Mucosa of descending colon (tissue), 3 donors: ENCODE measurements at regions not wholly inside any gene's neighbourhood (a gene's known extent, or its start where the extent isn't known, plus 50 kb on each side); places are given as distances from the start of the nearest gene placed in this dataset.
A peak's percentile ranks its signal among the peaks of the same experiment; 100 is the strongest.

Experiments used
- ATAC-seq: fragments of 200-7000 bp; cut with Tn5 transposase; one replicate; pipeline ENCODE4 v1.9.1; 2020; ENCODE audit warnings: mild to moderate bottlenecking, moderate library complexity
- DNase-seq, 3 donors: peaks; one replicate each; pipeline ENCODE4 v3.0.0-alpha.2; 2020
- H3K36me3 ChIP-seq: fragments of 200-600 bp; one replicate; pipeline ENCODE4 v1.8.0; 2021; ENCODE audit warnings: low read depth, mild to moderate bottlenecking
- H3K4me1 ChIP-seq: fragments of 200-600 bp; one replicate; pipeline ENCODE4 v1.8.0; 2021; ENCODE audit warnings: low read depth, mild to moderate bottlenecking
- H3K4me3 ChIP-seq: fragments of 200-600 bp; one replicate; pipeline ENCODE4 v1.8.0; 2021; ENCODE audit warnings: mild to moderate bottlenecking
- H3K9me3 ChIP-seq: fragments of 200-600 bp; one replicate; pipeline ENCODE4 v1.8.0; 2021; ENCODE audit warnings: mild to moderate bottlenecking
- CTCF ChIP-seq: fragments of 200-600 bp; IDR thresholded peaks from one replicate; pipeline ENCODE4 v1.8.0; 2022; ENCODE audit warnings: antibody characterized with exemption, mild to moderate bottlenecking
- intact Hi-C, 2 donors: fragments of 100-400 bp; cut with DNase I in 1 of 2; cut with micrococcal nuclease in 1 of 2; formaldehyde crosslinking; loops; one replicate each; pipeline versions ENCODE4 v1.11.0 to v1.11.1; 2022; cut with DNase I, micrococcal nuclease
- donor health status: DM: no; HTN: no; CAD: no; lungs with moderate emphysema.
- donor health status: DM: no; HTN: no; CAD: no.
- donor health status: DM: no; HTN: yes; CAD: no.

GRCh38 chr2:138132108-138132507, 167.8 kb downstream of the HNMT start:
- no peaks in the 10 kb centered on the region for H3K36me3 ChIP-seq
- no peak for DNase-seq
- H3K4me1 ChIP-seq, result no peaks in the 10 kb centered on the region
- TF ChIP-seq CTCF, result no peak
- intact Hi-C loops, result no loop called here
- no peaks in the 10 kb centered on the region for H3K9me3 ChIP-seq
- H3K4me3 ChIP-seq, result no peak overlapping the region
- ATAC-seq, result no peak

GRCh38 chr2:138137949-138138348, 173.7 kb downstream of the HNMT start:
- peaks cover 3% of the 10 kb centered on the region for H3K9me3 ChIP-seq
- no peak for TF ChIP-seq CTCF
- H3K4me3 ChIP-seq, result no peak overlapping the region
- intact Hi-C loops, result no loop called here
- DNase-seq, result no peak
- peak; percentile 23 for ATAC-seq
- H3K36me3 ChIP-seq, result no peaks in the 10 kb centered on the region
- no peaks in the 10 kb centered on the region for H3K4me1 ChIP-seq

GRCh38 chr2:138147796-138148195, 183.5 kb downstream of the HNMT start:
- intact Hi-C loops, result no loop called here
- no peak for TF ChIP-seq CTCF
- no peak overlapping the region for H3K4me3 ChIP-seq

GRCh38 chr2:138155304-138155703, 191.0 kb downstream of the HNMT start:
- no peaks in the 10 kb centered on the region for H3K9me3 ChIP-seq
- no peak for ATAC-seq
- H3K4me3 ChIP-seq, result no peak overlapping the region
- TF ChIP-seq CTCF, result no peak
- H3K4me1 ChIP-seq, result no peaks in the 10 kb centered on the region
- intact Hi-C loops, result no loop called here
- DNase-seq, result no peak
- H3K36me3 ChIP-seq, result no peaks in the 10 kb centered on the region

More at GRCh38 chr2:138147796-138148195, 183.5 kb downstream of the HNMT start:
- Histone ChIP-seq H3K9me3 (no peaks in the 10 kb centered on the region), H3K36me3 (no peaks in the 10 kb centered on the region), H3K4me1 (no peaks in the 10 kb centered on the region)
- no peak for ATAC-seq
- no peak for DNase-seq

GRCh38 chr2:138157372-138157771, 193.1 kb downstream of the HNMT start:
- DNase-seq, result no peak
- Histone ChIP-seq H3K9me3 (no peaks in the 10 kb centered on the region), H3K4me3 (no peak overlapping the region), H3K36me3 (no peaks in the 10 kb centered on the region), H3K4me1 (no peaks in the 10 kb centered on the region)
- ATAC-seq, result no peak
- intact Hi-C loops, result no loop called here
- no peak for TF ChIP-seq CTCF

GRCh38 chr2:138170485-138170884, 206.2 kb downstream of the HNMT start:
- H3K4me3 ChIP-seq, result no peak overlapping the region
- DNase-seq (no peak), ATAC-seq (no peak)
- H3K4me1 ChIP-seq, result no peaks in the 10 kb centered on the region
- H3K36me3 ChIP-seq, result no peaks in the 10 kb centered on the region
- peaks cover 6% of the 10 kb centered on the region for H3K9me3 ChIP-seq
- TF ChIP-seq CTCF, result no peak
- intact Hi-C loops, result no loop called here
